ENCODE measurements at regions not wholly inside any gene's neighbourhood (a gene's known extent, or its start where the extent isn't known, plus 50 kb on each side); places are given as distances from the start of the nearest gene placed in this dataset.

- Histone ChIP-seq H3K27me3 (ENCODE audit: insufficient read depth, low read length) (no peaks in the 10 kb centered on the region), H3K4me3 (ENCODE audit: low read depth, low read length) (no peak overlapping the region), H2AFZ (ENCODE audit: low read length, unreplicated experiment) (no peak overlapping the region), H3K36me3 (ENCODE audit: insufficient read depth, low read length) (no peaks in the 10 kb centered on the region), H3K27ac (ENCODE audit: low read depth, low read length) (no peak overlapping the region), H3K4me1 (ENCODE audit: control insufficient read depth, insufficient read depth, low read length, unreplicated experiment) (peaks cover 32% of the 10 kb centered on the region), H3K79me2 (ENCODE audit: control insufficient read depth, insufficient read depth, low read length, unreplicated experiment) (no peaks in the 10 kb centered on the region)
Observed at GRCh38 chr14:65206078-65206447, 103.7 kb upstream of the MAX start.

- H3K27me3 ChIP-seq (ENCODE audit: insufficient read depth, low read length): no peaks in the 10 kb centered on the region
- no peaks in the 10 kb centered on the region for H3K36me3 ChIP-seq (ENCODE audit: insufficient read depth, low read length)
- no peaks in the 10 kb centered on the region for H3K79me2 ChIP-seq (ENCODE audit: control insufficient read depth, insufficient read depth, low read length, unreplicated experiment)
- H3K27ac ChIP-seq (ENCODE audit: low read depth, low read length): peak overlapping the region; percentile 30; the same call in 1 of the 2 replicates
- peak overlapping the region; percentile 34; the same call in 1 of the 2 replicates for H3K4me3 ChIP-seq (ENCODE audit: low read depth, low read length)
- no peak overlapping the region for H2AFZ ChIP-seq (ENCODE audit: low read length, unreplicated experiment)
- peaks cover 36% of the 10 kb centered on the region for H3K4me1 ChIP-seq (ENCODE audit: control insufficient read depth, insufficient read depth, low read length, unreplicated experiment)
Observed at GRCh38 chr14:65206448-65207096, 104.3 kb upstream of the MAX start.

DNA sequence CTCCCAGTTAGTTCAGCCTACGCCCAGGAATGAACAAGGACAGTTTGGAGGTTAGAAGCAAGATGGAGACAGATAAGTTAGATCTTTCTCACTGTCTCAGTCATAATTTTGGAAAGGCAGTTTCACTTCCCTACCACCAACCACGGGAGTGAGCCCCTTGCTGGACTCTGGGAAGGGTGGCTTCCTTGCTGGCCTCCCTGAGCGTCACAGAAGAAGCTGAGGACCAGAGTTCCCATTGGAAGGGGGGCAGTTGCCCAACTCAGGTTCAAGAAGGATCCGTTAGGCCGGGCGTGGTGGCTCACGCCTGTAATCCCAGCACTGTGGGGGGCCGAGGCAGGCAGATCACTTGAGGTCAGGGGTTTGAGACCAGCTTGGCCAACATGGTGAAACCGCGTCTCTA, 106.2 kb upstream of the MAX start:
- Histone ChIP-seq H3K4me3 (ENCODE audit: low read depth, low read length) (no peak overlapping the region), H3K27ac (ENCODE audit: low read depth, low read length) (no peak overlapping the region), H2AFZ (ENCODE audit: low read length, unreplicated experiment) (no peak overlapping the region), H3K27me3 (ENCODE audit: insufficient read depth, low read length) (no peaks in the 10 kb centered on the region), H3K4me1 (ENCODE audit: control insufficient read depth, insufficient read depth, low read length, unreplicated experiment) (peaks cover 38% of the 10 kb centered on the region), H3K36me3 (ENCODE audit: insufficient read depth, low read length) (no peaks in the 10 kb centered on the region), H3K79me2 (ENCODE audit: control insufficient read depth, insufficient read depth, low read length, unreplicated experiment) (no peaks in the 10 kb centered on the region)

GRCh38 chr14:65210118-65210821, 108.0 kb upstream of the MAX start:
- H3K79me2 ChIP-seq (ENCODE audit: control insufficient read depth, insufficient read depth, low read length, unreplicated experiment): no peaks in the 10 kb centered on the region
- peak overlapping the region; percentile 6 for H2AFZ ChIP-seq (ENCODE audit: low read length, unreplicated experiment)
- peaks cover 38% of the 10 kb centered on the region for H3K4me1 ChIP-seq (ENCODE audit: control insufficient read depth, insufficient read depth, low read length, unreplicated experiment)
- no peaks in the 10 kb centered on the region for H3K27me3 ChIP-seq (ENCODE audit: insufficient read depth, low read length)
- no peaks in the 10 kb centered on the region for H3K36me3 ChIP-seq (ENCODE audit: insufficient read depth, low read length)
- peak overlapping the region; percentile 43 for H3K27ac ChIP-seq (ENCODE audit: low read depth, low read length)
- peak overlapping the region; percentile 3; the same call in 1 of the 2 replicates for H3K4me3 ChIP-seq (ENCODE audit: low read depth, low read length)

GRCh38 chr14:65210822-65211182, 108.5 kb upstream of the MAX start:
- Histone ChIP-seq H3K79me2 (ENCODE audit: control insufficient read depth, insufficient read depth, low read length, unreplicated experiment) (no peaks in the 10 kb centered on the region), H2AFZ (ENCODE audit: low read length, unreplicated experiment) (peak overlapping the region; percentile 6), H3K27ac (ENCODE audit: low read depth, low read length) (peak overlapping the region; percentile 43), H3K4me1 (ENCODE audit: control insufficient read depth, insufficient read depth, low read length, unreplicated experiment) (peaks cover 36% of the 10 kb centered on the region), H3K4me3 (ENCODE audit: low read depth, low read length) (peak overlapping the region; percentile 3; the same call in 1 of the 2 replicates), H3K36me3 (ENCODE audit: insufficient read depth, low read length) (no peaks in the 10 kb centered on the region), H3K27me3 (ENCODE audit: insufficient read depth, low read length) (no peaks in the 10 kb centered on the region)

- no peaks in the 10 kb centered on the region for H3K27me3 ChIP-seq (ENCODE audit: insufficient read depth, low read length)
- peak overlapping the region; percentile 6 for H2AFZ ChIP-seq (ENCODE audit: low read length, unreplicated experiment)
- H3K36me3 ChIP-seq (ENCODE audit: insufficient read depth, low read length): no peaks in the 10 kb centered on the region
- peak overlapping the region; percentile 43 for H3K27ac ChIP-seq (ENCODE audit: low read depth, low read length)
- peaks cover 31% of the 10 kb centered on the region for H3K4me1 ChIP-seq (ENCODE audit: control insufficient read depth, insufficient read depth, low read length, unreplicated experiment)
- 0 out of 2 replicates have a peak overlapping the region, but pooled peaks have one; percentile 3 for H3K4me3 ChIP-seq (ENCODE audit: low read depth, low read length)
- no peaks in the 10 kb centered on the region for H3K79me2 ChIP-seq (ENCODE audit: control insufficient read depth, insufficient read depth, low read length, unreplicated experiment)
Observed at GRCh38 chr14:65211341-65211987, 109.1 kb upstream of the MAX start.

GRCh38 chr14:65213316-65213715, 111.0 kb upstream of the MAX start:
- no peak overlapping the region for H2AFZ ChIP-seq (ENCODE audit: low read length, unreplicated experiment)
- H3K4me1 ChIP-seq (ENCODE audit: control insufficient read depth, insufficient read depth, low read length, unreplicated experiment): peaks cover 23% of the 10 kb centered on the region
- no peaks in the 10 kb centered on the region for H3K27me3 ChIP-seq (ENCODE audit: insufficient read depth, low read length)
- H3K36me3 ChIP-seq (ENCODE audit: insufficient read depth, low read length): no peaks in the 10 kb centered on the region
- no peaks in the 10 kb centered on the region for H3K79me2 ChIP-seq (ENCODE audit: control insufficient read depth, insufficient read depth, low read length, unreplicated experiment)
- no peak overlapping the region for H3K27ac ChIP-seq (ENCODE audit: low read depth, low read length)
- H3K4me3 ChIP-seq (ENCODE audit: low read depth, low read length): no peak overlapping the region

- peaks cover 19% of the 10 kb centered on the region for H3K4me1 ChIP-seq (ENCODE audit: control insufficient read depth, insufficient read depth, low read length, unreplicated experiment)
- no peaks in the 10 kb centered on the region for H3K36me3 ChIP-seq (ENCODE audit: insufficient read depth, low read length)
- H2AFZ ChIP-seq (ENCODE audit: low read length, unreplicated experiment): no peak overlapping the region
- no peak overlapping the region for H3K4me3 ChIP-seq (ENCODE audit: low read depth, low read length)
- no peaks in the 10 kb centered on the region for H3K27me3 ChIP-seq (ENCODE audit: insufficient read depth, low read length)
- H3K27ac ChIP-seq (ENCODE audit: low read depth, low read length): no peak overlapping the region
- H3K79me2 ChIP-seq (ENCODE audit: control insufficient read depth, insufficient read depth, low read length, unreplicated experiment): no peaks in the 10 kb centered on the region
Observed at GRCh38 chr14:65214741-65215140, 112.4 kb upstream of the MAX start.

GRCh38 chr14:65219353-65219752, 117.0 kb upstream of the MAX start:
- no peaks in the 10 kb centered on the region for H3K36me3 ChIP-seq (ENCODE audit: insufficient read depth, low read length)
- no peak overlapping the region for H3K27ac ChIP-seq (ENCODE audit: low read depth, low read length)
- no peak overlapping the region for H3K4me3 ChIP-seq (ENCODE audit: low read depth, low read length)
- H3K79me2 ChIP-seq (ENCODE audit: control insufficient read depth, insufficient read depth, low read length, unreplicated experiment): no peaks in the 10 kb centered on the region
- peaks cover 3% of the 10 kb centered on the region for H3K4me1 ChIP-seq (ENCODE audit: control insufficient read depth, insufficient read depth, low read length, unreplicated experiment)
- H3K27me3 ChIP-seq (ENCODE audit: insufficient read depth, low read length): no peaks in the 10 kb centered on the region
- no peak overlapping the region for H2AFZ ChIP-seq (ENCODE audit: low read length, unreplicated experiment)

DNA sequence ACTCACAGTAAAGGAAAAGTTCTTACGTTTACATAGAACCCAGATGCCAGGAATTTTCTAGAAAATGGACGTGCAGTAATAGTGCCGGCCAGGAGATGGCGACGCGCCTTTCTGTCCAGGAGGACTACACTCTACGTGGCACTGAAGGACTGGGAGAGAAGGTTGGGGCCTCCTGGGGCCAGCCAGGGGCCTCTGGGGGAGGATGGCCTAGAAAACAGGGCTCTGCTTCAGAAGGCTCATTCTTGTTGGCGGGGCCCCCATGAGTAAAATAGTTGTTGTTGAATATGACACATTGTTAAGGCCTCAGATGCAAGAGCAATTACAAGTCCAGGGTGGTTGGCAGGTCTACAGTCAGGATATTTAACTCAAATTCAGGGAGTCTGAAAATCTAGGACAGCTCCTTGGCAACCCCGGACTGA, 120.1 kb upstream of the MAX start:
- Histone ChIP-seq H3K79me2 (ENCODE audit: control insufficient read depth, insufficient read depth, low read length, unreplicated experiment) (no peaks in the 10 kb centered on the region), H3K4me1 (ENCODE audit: control insufficient read depth, insufficient read depth, low read length, unreplicated experiment) (peaks cover 21% of the 10 kb centered on the region), H2AFZ (ENCODE audit: low read length, unreplicated experiment) (peak overlapping the region; percentile 53), H3K27ac (ENCODE audit: low read depth, low read length) (peak overlapping the region; percentile 25), H3K27me3 (ENCODE audit: insufficient read depth, low read length) (no peaks in the 10 kb centered on the region), H3K36me3 (ENCODE audit: insufficient read depth, low read length) (no peaks in the 10 kb centered on the region), H3K4me3 (ENCODE audit: low read depth, low read length) (no peak overlapping the region)

Measured in ACC112 (cell line).